ENCODE measurements at regions not wholly inside any gene's neighbourhood (a gene's known extent, or its start where the extent isn't known, plus 50 kb on each side); places are given as distances from the start of the nearest gene placed in this dataset.

DNA sequence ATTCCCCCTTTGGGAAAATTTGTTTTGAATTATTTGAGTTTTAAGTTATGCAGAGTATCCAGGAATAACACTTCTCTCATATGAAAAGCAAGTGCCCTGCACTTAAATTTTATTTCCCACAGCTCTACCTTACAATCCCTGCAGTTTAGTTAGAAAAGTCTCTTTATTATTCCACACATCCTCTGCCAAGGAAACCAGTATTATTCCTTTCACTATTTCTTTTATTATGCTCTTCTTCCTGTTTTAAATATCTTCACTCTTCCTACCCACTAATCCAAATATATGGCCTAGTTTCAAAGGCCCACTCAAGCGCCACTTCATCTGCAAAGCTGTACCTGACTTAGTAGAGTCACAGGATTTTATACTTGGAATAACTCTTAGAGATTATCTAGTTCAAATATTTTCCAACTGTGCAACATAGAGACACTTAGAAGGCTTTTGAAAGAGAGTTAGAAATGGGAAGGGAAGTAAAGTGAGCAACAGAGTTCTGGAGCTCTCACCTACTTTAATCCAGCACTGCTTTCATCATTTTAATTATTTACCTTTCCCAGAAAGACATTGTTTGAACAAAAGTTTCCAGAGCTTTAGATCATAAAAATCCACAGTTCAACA is 97.2 kb upstream of the LYPLAL1 start:
- no peaks in the 10 kb centered on the region for H3K79me2 ChIP-seq (ENCODE audit: control insufficient read depth, insufficient read depth, low read length)
- H2AFZ ChIP-seq (ENCODE audit: low read depth, low read length): no peak overlapping the region
- no peaks in the 10 kb centered on the region for H3K36me3 ChIP-seq (ENCODE audit: control insufficient read depth, insufficient read depth, low read length)
- no peaks in the 10 kb centered on the region for H3K27me3 ChIP-seq (ENCODE audit: control insufficient read depth in 2 of 2, insufficient read depth in 2 of 2, low read length in 2 of 2)
- H3K4me1 ChIP-seq (replicated peaks in 1 of 2; ENCODE audit: control insufficient read depth in 2 of 2, insufficient read depth in 2 of 2, low read length in 2 of 2): no peaks in the 10 kb centered on the region
- in situ Hi-C loops (cut with MboI) (no loop called here), intact Hi-C loops (cut with micrococcal nuclease) (no loop called here)
- H4K20me1 ChIP-seq (replicated peaks; ENCODE audit: control insufficient read depth, insufficient read depth, low read length): no peaks in the 10 kb centered on the region
- ChIA-PET CTCF (ENCODE audit: low intra/inter-chr PET ratio) (no interaction called here), POLR2A (interaction anchor here (1.9 kb wide), 1 partner anchor 12 kb away, joined by 9 read pairs; no protein-coding TSS in a partner anchor)
- DNase-seq (ENCODE audit: extremely low read depth in 1 of 4, low spot score in 3 of 4) (no peak), ATAC-seq (no peak), FAIRE-seq (no peak)
- WGBS (ENCODE audit: insufficient coverage, low coverage, missing lambda C conversion rate): 64% methylated on average over 1 of the region's 1 CpG
- no TSS peak for BruUV-seq (replicated peaks)
- no peak overlapping the region for H3K27ac ChIP-seq (ENCODE audit: extremely low read depth, low read depth, low read length)
- H3K9ac ChIP-seq (ENCODE audit: insufficient read depth in 1 of 2, low read depth in 2 of 2, low read length in 2 of 2): no peak overlapping the region
- no peak overlapping the region for H3K4me3 ChIP-seq
- TF ChIP-seq, protein P1, sequence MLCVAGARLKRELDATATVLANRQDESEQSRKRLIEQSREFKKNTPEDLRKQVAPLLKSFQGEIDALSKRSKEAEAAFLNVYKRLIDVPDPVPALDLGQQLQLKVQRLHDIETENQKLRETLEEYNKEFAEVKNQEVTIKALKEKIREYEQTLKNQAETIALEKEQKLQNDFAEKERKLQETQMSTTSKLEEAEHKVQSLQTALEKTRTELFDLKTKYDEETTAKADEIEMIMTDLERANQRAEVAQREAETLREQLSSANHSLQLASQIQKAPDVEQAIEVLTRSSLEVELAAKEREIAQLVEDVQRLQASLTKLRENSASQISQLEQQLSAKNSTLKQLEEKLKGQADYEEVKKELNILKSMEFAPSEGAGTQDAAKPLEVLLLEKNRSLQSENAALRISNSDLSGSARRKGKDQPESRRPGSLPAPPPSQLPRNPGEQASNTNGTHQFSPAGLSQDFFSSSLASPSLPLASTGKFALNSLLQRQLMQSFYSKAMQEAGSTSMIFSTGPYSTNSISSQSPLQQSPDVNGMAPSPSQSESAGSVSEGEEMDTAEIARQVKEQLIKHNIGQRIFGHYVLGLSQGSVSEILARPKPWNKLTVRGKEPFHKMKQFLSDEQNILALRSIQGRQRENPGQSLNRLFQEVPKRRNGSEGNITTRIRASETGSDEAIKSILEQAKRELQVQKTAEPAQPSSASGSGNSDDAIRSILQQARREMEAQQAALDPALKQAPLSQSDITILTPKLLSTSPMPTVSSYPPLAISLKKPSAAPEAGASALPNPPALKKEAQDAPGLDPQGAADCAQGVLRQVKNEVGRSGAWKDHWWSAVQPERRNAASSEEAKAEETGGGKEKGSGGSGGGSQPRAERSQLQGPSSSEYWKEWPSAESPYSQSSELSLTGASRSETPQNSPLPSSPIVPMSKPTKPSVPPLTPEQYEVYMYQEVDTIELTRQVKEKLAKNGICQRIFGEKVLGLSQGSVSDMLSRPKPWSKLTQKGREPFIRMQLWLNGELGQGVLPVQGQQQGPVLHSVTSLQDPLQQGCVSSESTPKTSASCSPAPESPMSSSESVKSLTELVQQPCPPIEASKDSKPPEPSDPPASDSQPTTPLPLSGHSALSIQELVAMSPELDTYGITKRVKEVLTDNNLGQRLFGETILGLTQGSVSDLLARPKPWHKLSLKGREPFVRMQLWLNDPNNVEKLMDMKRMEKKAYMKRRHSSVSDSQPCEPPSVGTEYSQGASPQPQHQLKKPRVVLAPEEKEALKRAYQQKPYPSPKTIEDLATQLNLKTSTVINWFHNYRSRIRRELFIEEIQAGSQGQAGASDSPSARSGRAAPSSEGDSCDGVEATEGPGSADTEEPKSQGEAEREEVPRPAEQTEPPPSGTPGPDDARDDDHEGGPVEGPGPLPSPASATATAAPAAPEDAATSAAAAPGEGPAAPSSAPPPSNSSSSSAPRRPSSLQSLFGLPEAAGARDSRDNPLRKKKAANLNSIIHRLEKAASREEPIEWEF (CRISPR knock-in tag; IDR thresholded peaks at IDR 0.05): no peak
- TF ChIP-seq WHSC1 (IDR thresholded peaks at IDR 0.05; ENCODE audit: low read length) (no peak), RBM34 (IDR thresholded peaks at IDR 0.05; ENCODE audit: borderline replicate concordance, insufficient read depth, low read length) (no peak), NR3C1 (CRISPR knock-in tag; IDR thresholded peaks at IDR 0.05) (no peak), HIVEP1 (CRISPR knock-in tag; IDR thresholded peaks at IDR 0.05) (no peak)
- no peak overlapping the region for H3K4me2 ChIP-seq (ENCODE audit: insufficient read depth, low read length)
- no peaks in the 10 kb centered on the region for H3K9me1 ChIP-seq (ENCODE audit: control insufficient read depth, insufficient read depth, low read length)
- H3K9me3 ChIP-seq (replicated peaks; ENCODE audit: control insufficient read depth, insufficient read depth, low read depth, low read length): no peaks in the 10 kb centered on the region
